ENCODE measurements at regions not wholly inside any gene's neighbourhood (a gene's known extent, or its start where the extent isn't known, plus 50 kb on each side); places are given as distances from the start of the nearest gene placed in this dataset.

DNA sequence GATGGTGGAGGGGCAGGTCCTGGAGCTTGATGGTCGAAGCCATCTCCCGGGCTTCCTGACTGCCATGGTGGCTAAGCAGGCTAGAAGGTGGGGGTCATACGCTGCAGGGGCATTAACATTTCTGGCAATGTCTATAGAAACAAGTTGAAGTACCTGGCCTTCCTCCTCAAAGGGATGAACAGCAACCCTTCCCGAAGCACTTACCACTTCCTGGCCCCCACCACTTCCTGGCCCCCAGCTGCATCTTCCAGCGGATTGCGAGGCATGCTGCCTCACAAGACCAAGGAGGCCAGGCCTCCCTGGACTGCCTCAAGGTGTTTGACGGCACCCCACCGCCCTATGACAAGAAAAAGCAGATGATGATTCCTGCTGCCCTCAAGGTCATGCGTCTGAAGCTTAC is 97.0 kb upstream of the MOCS2 start:
- TF ChIP-seq, protein P1, sequence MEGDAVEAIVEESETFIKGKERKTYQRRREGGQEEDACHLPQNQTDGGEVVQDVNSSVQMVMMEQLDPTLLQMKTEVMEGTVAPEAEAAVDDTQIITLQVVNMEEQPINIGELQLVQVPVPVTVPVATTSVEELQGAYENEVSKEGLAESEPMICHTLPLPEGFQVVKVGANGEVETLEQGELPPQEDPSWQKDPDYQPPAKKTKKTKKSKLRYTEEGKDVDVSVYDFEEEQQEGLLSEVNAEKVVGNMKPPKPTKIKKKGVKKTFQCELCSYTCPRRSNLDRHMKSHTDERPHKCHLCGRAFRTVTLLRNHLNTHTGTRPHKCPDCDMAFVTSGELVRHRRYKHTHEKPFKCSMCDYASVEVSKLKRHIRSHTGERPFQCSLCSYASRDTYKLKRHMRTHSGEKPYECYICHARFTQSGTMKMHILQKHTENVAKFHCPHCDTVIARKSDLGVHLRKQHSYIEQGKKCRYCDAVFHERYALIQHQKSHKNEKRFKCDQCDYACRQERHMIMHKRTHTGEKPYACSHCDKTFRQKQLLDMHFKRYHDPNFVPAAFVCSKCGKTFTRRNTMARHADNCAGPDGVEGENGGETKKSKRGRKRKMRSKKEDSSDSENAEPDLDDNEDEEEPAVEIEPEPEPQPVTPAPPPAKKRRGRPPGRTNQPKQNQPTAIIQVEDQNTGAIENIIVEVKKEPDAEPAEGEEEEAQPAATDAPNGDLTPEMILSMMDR (conservative IDR thresholded peaks at IDR 0.05; ENCODE audit: low read depth, low read length), result no peak
- no peak for DNase-seq (ENCODE audit: low read depth)
- H3K4me3 ChIP-seq (ENCODE audit: low read length), result no peak overlapping the region

DNA sequence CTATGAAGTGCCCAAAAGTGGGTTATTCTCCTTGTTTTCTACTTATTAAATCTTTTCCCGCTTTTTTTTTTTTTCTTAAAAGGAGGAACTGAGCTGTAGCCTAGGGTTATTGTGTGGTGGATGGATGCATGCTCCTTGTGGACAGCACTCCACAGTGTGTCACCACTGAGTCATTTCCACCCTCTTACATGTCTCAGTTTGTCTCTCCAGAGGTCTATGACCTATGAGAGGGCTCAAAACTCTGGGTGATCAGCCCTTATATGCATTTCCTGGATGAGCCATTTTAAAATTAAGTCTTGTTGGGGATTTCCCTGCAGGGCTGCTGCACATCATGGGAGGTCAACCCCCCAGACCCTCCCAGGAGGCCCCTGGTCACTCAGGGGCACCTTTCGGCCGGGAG is 102.2 kb upstream of the MOCS2 start:
- H3K4me3 ChIP-seq (ENCODE audit: low read length), result no peak overlapping the region
- DNase-seq (ENCODE audit: low read depth), result no peak

DNA sequence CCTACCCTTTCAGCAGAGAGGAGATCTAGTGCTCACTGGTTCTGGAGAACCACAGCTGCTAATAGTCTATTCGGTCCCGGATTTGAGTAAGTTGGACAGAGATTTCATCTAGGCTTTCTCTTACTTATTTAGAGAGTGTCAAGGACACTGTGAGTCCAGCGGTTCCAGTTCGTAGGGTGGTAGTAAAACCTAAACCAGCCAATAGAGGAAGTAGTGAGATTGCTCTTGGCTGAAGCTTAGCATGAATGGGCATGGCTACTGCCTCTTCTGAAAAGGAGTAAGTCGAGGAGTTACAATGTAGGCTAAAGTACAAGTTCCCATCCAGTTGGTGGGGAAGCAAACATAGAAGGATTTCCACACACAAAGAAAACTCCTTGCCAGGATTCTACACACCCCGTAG is 109.6 kb upstream of the MOCS2 start:
- DNase-seq (ENCODE audit: low read depth), result no peak
- TF ChIP-seq, protein P1 (conservative IDR thresholded peaks at IDR 0.05; ENCODE audit: low read depth, low read length), result no peak
- H3K4me3 ChIP-seq (ENCODE audit: low read length), result no peak overlapping the region

More for the DNA sequence above, 102.2 kb upstream of the MOCS2 start:
- TF ChIP-seq, protein P1 (conservative IDR thresholded peaks at IDR 0.05; ENCODE audit: low read depth, low read length), result no peak

DNA sequence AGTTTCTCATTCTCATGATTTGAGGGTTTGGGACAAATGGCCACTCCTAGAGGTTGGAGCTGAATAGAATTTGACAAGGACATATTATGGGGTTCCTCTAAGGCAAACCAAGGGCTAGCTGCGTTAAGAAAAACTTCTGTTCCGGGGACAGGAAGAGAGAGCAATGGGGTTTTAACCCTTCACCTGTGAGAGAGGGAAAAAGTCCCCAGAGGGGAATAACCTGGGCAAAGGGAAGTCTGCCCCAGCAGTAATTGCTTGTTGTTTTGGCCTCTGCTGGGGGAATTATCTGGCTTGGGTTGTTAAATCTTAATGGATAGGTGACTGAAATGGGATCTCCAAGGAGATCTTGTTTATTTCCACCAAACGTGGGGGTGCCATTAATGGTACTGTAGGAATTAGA is 110.1 kb upstream of the MOCS2 start:
- TF ChIP-seq, protein P1 (conservative IDR thresholded peaks at IDR 0.05; ENCODE audit: low read depth, low read length), result no peak
- no peak for DNase-seq (ENCODE audit: low read depth)
- H3K4me3 ChIP-seq (ENCODE audit: low read length), result no peak overlapping the region

DNA sequence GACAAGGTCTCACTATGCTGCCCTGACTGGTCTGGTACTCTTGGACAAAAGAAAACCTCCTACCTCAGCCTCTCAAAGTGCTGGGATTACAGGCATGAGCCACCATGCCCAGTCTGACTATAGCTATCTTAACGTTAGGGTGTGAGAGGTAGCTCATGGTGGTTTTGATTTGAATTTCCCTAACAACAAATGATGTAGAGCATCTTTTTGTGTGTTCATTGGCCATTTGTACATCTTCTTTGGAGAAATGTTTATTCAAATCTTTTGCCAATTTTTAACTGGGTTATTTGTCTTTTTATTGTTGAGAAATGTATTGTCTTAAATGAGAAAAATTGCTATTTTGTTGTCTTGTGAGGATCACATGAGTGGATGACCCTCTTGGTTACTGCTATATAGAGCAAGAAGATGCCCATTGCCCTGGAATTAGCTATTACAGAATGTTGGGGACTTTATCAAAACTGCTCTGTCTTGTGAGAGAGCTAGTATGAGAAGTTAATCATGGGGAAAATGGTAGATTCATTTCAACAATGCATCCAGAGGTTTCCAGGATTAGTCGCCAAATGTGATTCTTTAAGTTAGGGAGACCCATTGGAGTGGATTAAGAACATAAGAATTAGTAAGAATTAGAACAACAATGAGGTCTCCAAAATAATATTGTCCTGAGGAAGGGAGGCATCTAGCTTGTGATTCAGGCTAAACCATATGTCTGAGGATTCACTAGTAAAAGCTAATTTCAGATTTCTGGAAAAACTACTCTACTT is 124.3 kb upstream of the MOCS2 start:
- H3K4me3 ChIP-seq (ENCODE audit: low read length), result no peak overlapping the region
- DNase-seq (ENCODE audit: low read depth), result no peak
- TF ChIP-seq, protein P1 (conservative IDR thresholded peaks at IDR 0.05; ENCODE audit: low read depth, low read length), result no peak

DNA sequence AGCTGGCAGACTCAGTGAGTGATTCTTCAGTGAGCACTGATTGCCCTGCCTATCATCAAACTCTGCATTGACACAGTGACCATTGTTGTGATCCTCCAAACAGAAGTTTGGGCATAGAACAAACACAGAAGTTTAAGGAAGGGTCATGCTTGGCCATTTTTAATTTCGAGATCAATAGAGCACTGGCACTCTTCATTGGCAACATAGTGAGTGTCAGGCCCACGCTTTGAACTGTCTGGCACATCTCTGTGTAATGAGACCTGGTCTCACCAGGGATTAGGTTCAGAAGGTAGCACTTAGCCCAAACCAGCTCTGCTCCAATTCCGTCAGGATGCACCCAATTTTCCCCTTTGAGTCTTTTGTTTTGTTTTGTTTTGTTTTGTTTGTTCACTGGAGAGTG is 127.1 kb upstream of the MOCS2 start:
- H3K4me3 ChIP-seq (ENCODE audit: low read length), result no peak overlapping the region
- DNase-seq (ENCODE audit: low read depth), result no peak
- TF ChIP-seq, protein P1 (conservative IDR thresholded peaks at IDR 0.05; ENCODE audit: low read depth, low read length), result no peak

DNA sequence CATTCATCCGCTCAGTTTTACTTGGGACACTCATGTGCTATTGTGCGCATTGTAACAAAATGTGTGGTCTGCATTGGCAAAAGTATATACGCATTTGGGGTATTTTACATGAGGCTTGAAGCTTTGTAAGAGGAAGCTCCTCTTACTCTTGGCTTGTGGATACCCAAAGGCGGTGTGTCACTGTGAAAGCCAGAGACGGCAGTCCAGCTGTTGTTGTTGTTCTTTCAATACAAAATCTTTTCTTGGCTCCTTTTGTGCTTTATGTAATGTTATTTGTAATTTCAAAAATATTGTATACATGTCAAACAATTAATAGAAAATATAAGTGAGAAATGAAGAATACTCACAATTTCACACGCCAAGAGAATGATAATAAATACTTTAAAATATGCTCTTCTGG is 128.3 kb upstream of the MOCS2 start:
- TF ChIP-seq, protein P1 (conservative IDR thresholded peaks at IDR 0.05; ENCODE audit: low read depth, low read length), result no peak
- no peak overlapping the region for H3K4me3 ChIP-seq (ENCODE audit: low read length)
- DNase-seq (ENCODE audit: low read depth), result no peak

Measured in retinal pigment epithelial cell (primary cell).